ENCODE measurements at regions not wholly inside any gene's neighbourhood (a gene's known extent, or its start where the extent isn't known, plus 50 kb on each side); places are given as distances from the start of the nearest gene placed in this dataset.
"Not testable (repeated sequence)": the region's sequence is repeated elsewhere in the genome, so short reads cannot be mapped to it uniquely, and the experiment has no call there.

GRCh38 chr14:89661392-89661791 is 244.4 kb upstream of the FOXN3 start:
- 68% methylated on average over 4 of the region's 4 CpGs for WGBS (ENCODE audit: low lambda C conversion rate)
- Histone ChIP-seq H3K9ac (no peak overlapping the region), H3F3A (replicated peaks; ENCODE audit: insufficient read depth) (no peaks in the 10 kb centered on the region), H3K9me2 (no peaks in the 10 kb centered on the region), H3K4me2 (no peak overlapping the region), H3K4me3 (ENCODE audit: low read depth in 2 of 2, low read length in 1 of 2) (no peak overlapping the region), H3K27ac (ENCODE audit: low read depth in 2 of 2, low read length in 1 of 2) (no peak overlapping the region), H3K36me3 (replicated peaks in 1 of 2; ENCODE audit: control insufficient read depth in 1 of 2, insufficient read depth in 2 of 2, low read length in 1 of 2) (no peaks in the 10 kb centered on the region), H4K20me1 (ENCODE audit: insufficient read depth) (no peaks in the 10 kb centered on the region), H3K4me1 (ENCODE audit: control insufficient read depth in 1 of 2, insufficient read depth in 2 of 2, low read depth in 1 of 2, low read length in 1 of 2) (peaks cover 0 to 12% of the 10 kb centered on the region in 2 experiments; a peak in 2 of 4 replicates), H2AFZ (ENCODE audit: low read depth) (no peak overlapping the region), H3K79me2 (ENCODE audit: insufficient read depth) (no peaks in the 10 kb centered on the region), H3K27me3 (ENCODE audit: insufficient read depth) (no peaks in the 10 kb centered on the region), H3K9me3 (no peaks in the 10 kb centered on the region)
- POLR2A ChIA-PET = no interaction called here
- CTCF ChIA-PET = no interaction called here
- no peak for TF ChIP-seq RCOR1 (IDR thresholded peaks at IDR 0.05; ENCODE audit: low read length)
- no peak for TF ChIP-seq MAX (IDR thresholded peaks at IDR 0.05; ENCODE audit: low read depth)
- TF ChIP-seq YY1 (IDR thresholded peaks at IDR 0.05; ENCODE audit: low read depth) = no peak
- DNase-seq = no peak

- H3K9me3 ChIP-seq; H3K4me2 ChIP-seq; H3K36me3 ChIP-seq (replicated peaks in 1 of 2; ENCODE audit: control insufficient read depth in 1 of 2, insufficient read depth in 2 of 2, low read length in 1 of 2); H3K4me3 ChIP-seq (ENCODE audit: low read depth in 2 of 2, low read length in 1 of 2); H2AFZ ChIP-seq (ENCODE audit: low read depth); H3K9ac ChIP-seq; POLR2A ChIA-PET; H3K27me3 ChIP-seq (ENCODE audit: insufficient read depth); H3K9me2 ChIP-seq; H3K79me2 ChIP-seq (ENCODE audit: insufficient read depth); DNase-seq; H3F3A ChIP-seq (replicated peaks; ENCODE audit: insufficient read depth); H4K20me1 ChIP-seq (ENCODE audit: insufficient read depth): not testable (repeated sequence)
- Histone ChIP-seq H3K27ac (ENCODE audit: low read depth in 2 of 2, low read length in 1 of 2) (peak overlapping the region in 1 of 2 experiments; percentile 92; a peak in 2 of 4 replicates), H3K4me1 (ENCODE audit: control insufficient read depth in 1 of 2, insufficient read depth in 2 of 2, low read depth in 1 of 2, low read length in 1 of 2) (peaks cover 0 to 12% of the 10 kb centered on the region in 2 experiments; a peak in 2 of 4 replicates)
- 81% methylated on average over 6 of the region's 6 CpGs for WGBS (ENCODE audit: low lambda C conversion rate)
- CTCF ChIA-PET = interaction anchor here (0.6 to 0.8 kb wide), 3 partner anchors 14 to 126 kb away, joined by 3 to 4 read pairs (median 3); no protein-coding TSS in a partner anchor
Measured at GRCh38 chr14:89660625-89661233, 243.7 kb upstream of the FOXN3 start.

GRCh38 chr14:89660166-89660565 is 243.1 kb upstream of the FOXN3 start:
- Histone ChIP-seq H3K36me3 (replicated peaks in 1 of 2; ENCODE audit: control insufficient read depth in 1 of 2, insufficient read depth in 2 of 2, low read length in 1 of 2) (no peaks in the 10 kb centered on the region), H3K27me3 (ENCODE audit: insufficient read depth) (no peaks in the 10 kb centered on the region), H3K4me3 (ENCODE audit: low read depth in 2 of 2, low read length in 1 of 2) (no peak overlapping the region; a peak in 1 of 4 replicates), H3K9me3 (no peaks in the 10 kb centered on the region), H3K4me1 (ENCODE audit: control insufficient read depth in 1 of 2, insufficient read depth in 2 of 2, low read depth in 1 of 2, low read length in 1 of 2) (peaks cover 0 to 12% of the 10 kb centered on the region in 2 experiments; a peak in 2 of 4 replicates), H3K9me2 (no peaks in the 10 kb centered on the region), H4K20me1 (ENCODE audit: insufficient read depth) (no peaks in the 10 kb centered on the region), H3K79me2 (ENCODE audit: insufficient read depth) (no peaks in the 10 kb centered on the region), H3K4me2 (0 out of 2 replicates have a peak overlapping the region, but pooled peaks have one; percentile 37), H3K27ac (ENCODE audit: low read depth in 2 of 2, low read length in 1 of 2) (peak overlapping the region; percentile 37 to 92; a peak in 3 of 4 replicates), H3F3A (replicated peaks; ENCODE audit: insufficient read depth) (no peaks in the 10 kb centered on the region), H3K9ac (no peak overlapping the region), H2AFZ (ENCODE audit: low read depth) (peak overlapping the region; percentile 26; the same call in 1 of the 2 replicates)
- ChIA-PET CTCF (interaction anchor here (0.8 to 1.0 kb wide), 3 partner anchors 15 to 620 kb away, joined by 3 to 4 read pairs (median 3); no protein-coding TSS in a partner anchor), POLR2A (no interaction called here)
- TF ChIP-seq MXI1 (IDR thresholded peaks at IDR 0.05; ENCODE audit: low read depth, low read length) (peak; percentile 52; the same call in 1 of the 2 replicates), PBX3 (IDR thresholded peaks at IDR 0.05) (peak; percentile 58), TCF12 (IDR thresholded peaks at IDR 0.05) (peak; percentile 81), EP300 (IDR thresholded peaks at IDR 0.05; ENCODE audit: borderline replicate concordance in 1 of 2, low read depth in 1 of 2, low read length in 1 of 2) (0 out of 4 replicates have a peak, but pooled peaks of 1 of the 2 experiments have one; percentile 32), USF2 (IDR thresholded peaks at IDR 0.05; ENCODE audit: borderline replicate concordance, low read depth, low read length) (no peak)
- DNase-seq = peak; percentile 55
- 11% methylated on average over 5 of the region's 5 CpGs for WGBS (ENCODE audit: low lambda C conversion rate)
